GM21619 (cell line): ENCODE measurements at regions not wholly inside any gene's neighbourhood (a gene's known extent, or its start where the extent isn't known, plus 50 kb on each side); places are given as distances from the start of the nearest gene placed in this dataset.

ENCODE experiments used
- ATAC-seq: cut with Tn5 transposase; IDR thresholded peaks from one replicate; pipeline ENCODE4 v1.9.1; 2021; ENCODE audit not compliant: unreplicated experiment

- ATAC-seq = no peak
These were observed 233.8 kb upstream of the JUN start for GRCh38 chr1:59017501-59018231.

DNA sequence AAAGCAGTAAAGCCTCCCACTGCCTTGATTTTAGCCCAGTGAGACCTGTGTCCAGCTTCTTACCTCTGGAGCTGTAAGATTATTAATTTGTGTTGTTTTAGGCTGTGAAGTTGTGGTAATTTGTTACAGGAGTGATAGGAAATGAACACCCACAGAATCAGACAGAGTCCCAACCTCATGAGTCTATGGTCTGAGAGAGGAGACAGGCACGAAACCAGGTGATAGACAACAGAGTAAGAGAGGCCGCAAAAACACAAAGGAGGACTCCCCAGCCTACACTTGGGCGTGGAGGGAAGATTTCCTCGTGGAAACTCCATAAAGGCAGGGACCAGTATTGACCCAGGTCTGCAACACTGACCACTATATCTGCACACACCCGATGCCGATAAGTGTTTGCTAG is 234.6 kb upstream of the JUN start:
- ATAC-seq = no peak

DNA sequence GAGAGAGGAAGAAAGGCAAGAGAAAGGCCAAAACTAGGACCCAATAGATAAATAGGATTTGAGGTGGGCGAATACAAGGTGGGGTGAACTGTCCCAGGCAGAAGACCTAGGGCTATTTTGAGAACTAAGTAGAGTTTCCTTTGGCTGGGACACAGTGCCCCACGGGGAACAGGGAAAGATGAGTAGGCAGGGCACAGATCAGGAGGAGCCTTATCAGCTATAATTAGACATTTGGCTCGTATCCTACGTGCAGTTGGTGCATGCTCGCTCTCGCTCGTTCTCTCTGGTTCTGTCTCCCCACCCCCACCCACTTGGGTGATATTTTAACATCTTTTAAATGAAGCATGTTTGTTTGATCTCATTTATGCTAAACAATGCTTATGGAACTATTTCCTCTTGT is 235.0 kb upstream of the JUN start:
- ATAC-seq = no peak

- peak; percentile 95 for ATAC-seq
These were observed 236.5 kb upstream of the JUN start for GRCh38 chr1:59020151-59020997.

DNA sequence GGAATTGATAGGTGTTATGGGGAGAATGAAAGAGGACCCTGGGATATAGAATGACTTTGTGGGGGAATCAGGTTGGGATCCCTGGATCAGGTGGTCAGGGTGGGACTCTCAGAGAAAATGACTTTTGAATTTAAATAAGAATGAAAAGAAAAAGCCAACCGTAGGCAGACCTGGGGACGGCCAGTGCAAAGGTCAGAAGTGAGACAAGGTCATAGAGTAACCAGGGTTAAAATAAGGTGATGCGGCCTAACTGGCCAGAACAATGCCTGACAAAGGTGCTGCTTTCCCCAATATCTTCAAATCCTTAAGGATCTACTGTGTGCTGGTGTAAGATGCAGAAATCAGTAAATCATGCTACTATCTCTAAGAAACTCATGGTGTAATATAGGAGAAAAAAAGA is 238.4 kb upstream of the JUN start:
- ATAC-seq = no peak

DNA sequence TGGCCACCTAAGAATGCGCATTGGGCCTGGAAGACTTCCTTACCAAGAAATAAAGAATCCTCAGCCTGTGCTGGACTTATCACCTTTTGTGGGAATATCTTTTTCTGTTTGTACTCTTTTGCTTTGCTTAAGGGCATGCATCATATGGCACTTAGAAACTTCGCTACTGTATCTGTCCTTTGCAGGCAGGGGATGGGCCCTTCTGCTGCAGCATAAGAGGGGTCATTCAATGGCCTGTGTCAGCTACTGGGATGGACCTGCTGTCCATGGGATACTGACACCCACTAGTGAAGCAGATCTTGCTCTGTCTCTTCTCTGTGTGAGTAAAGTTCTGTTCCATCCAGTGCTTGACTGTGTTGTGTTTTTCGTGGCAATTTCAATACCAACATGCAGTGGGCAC is 239.0 kb upstream of the JUN start:
- ATAC-seq = no peak

DNA sequence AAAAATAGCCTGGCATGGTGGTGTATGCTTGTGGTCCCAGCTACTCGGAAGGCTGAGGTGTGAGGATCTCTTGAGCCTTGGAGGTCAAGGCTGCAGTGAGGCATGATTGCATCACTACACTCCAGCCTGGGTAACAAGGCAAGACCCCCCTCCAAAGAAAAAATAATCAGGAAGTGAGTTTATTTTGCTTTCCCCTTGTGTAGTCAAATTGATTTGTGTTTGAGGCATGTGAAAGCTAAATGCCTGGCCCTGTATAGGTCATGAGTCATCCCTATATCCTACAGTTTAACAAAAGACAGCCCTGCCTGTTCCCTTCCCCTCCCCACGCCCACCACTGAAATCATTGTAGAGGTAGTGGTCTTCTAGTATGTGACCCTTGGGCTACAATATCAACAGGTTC is 241.4 kb upstream of the JUN start:
- ATAC-seq = no peak

- peak; percentile 91 for ATAC-seq
These were observed 242.1 kb upstream of the JUN start for GRCh38 chr1:59025898-59026426.

- peak; percentile 17 for ATAC-seq
These were observed 242.7 kb upstream of the JUN start for GRCh38 chr1:59026472-59026948.

- ATAC-seq = no peak
These were observed 243.3 kb upstream of the JUN start for GRCh38 chr1:59027177-59027576.

DNA sequence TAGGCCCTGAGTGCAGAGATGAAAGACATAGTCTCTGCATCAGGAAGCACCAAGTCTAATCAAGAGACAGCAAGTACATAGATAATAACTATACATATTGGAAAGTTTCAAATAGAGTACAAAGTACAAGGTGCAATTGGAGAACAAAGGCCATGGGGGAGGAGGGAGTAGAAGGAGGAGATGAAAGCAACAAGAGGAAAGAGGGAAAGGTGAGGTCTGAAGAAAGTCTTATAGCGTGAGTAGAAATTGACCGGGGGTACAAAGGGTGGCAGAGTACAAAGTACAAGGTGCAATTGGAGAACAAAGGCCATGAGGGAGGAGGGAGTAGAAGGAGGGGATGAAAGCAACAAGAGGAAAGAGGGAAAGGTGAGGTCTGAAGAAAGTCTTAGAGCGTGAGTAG is 244.2 kb upstream of the JUN start:
- no peak for ATAC-seq

GRCh38 chr1:59029411-59030167 is 245.7 kb upstream of the JUN start:
- no peak for ATAC-seq

GRCh38 chr1:59032228-59032627 is 248.4 kb upstream of the JUN start:
- ATAC-seq = no peak

DNA sequence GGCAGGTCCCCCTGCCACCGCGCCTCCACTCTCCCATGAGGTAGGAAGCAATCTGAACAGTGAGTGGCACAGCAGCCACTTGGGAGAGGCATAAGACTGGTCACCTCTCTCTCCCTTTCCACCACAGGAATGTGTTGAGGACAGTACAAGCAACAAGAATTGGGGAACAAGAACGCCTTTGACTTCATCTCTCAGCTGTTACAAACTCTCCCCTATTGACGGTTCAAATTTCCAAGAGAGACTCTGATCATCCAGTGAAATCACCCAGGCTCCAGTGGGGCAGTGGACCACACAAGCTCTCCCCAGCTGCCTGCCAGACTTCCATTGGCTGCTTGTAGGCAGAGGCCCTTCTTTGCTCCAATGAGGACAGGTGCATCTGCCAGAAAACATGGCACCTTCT is 249.9 kb upstream of the JUN start:
- no peak for ATAC-seq

GRCh38 chr1:59034925-59035324 is 251.1 kb upstream of the JUN start:
- ATAC-seq = no peak

GRCh38 chr1:59039551-59039950 is 255.7 kb upstream of the JUN start:
- no peak for ATAC-seq

- ATAC-seq = no peak
These were observed 256.4 kb upstream of the FGGY start for GRCh38 chr1:59040486-59040885.

DNA sequence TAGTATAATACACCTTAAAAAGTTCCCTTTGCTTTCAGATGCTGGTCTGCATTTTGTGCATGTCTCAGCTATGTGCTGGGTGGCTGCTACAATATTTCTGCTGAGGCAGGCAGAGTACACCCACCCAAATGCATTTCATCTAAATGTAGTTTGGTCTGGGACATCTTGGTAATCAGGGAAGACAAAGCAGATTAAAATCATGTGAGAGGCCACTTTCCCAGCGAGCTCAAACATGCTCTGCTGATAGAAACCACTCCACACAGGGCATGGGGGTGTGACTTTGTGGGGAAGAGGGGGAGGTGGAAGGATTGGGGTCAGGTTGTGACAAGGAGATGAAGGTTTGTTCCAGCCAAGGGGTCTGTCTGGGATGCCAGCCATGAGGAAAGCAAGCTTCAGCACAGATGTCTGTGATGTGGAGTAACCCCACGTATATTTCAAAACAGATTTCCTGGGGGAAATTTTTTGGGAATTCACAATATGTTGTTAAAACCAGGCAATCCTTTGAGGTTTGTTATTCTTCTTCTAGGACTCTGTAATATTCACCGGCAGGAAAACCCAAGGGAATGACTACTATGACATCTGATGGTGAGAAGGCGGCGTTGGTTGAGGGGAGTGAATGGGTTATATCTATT is 255.1 kb upstream of the FGGY start:
- no peak for ATAC-seq

- no peak for ATAC-seq
These were observed 253.1 kb upstream of the FGGY start for GRCh38 chr1:59043796-59044195.

DNA sequence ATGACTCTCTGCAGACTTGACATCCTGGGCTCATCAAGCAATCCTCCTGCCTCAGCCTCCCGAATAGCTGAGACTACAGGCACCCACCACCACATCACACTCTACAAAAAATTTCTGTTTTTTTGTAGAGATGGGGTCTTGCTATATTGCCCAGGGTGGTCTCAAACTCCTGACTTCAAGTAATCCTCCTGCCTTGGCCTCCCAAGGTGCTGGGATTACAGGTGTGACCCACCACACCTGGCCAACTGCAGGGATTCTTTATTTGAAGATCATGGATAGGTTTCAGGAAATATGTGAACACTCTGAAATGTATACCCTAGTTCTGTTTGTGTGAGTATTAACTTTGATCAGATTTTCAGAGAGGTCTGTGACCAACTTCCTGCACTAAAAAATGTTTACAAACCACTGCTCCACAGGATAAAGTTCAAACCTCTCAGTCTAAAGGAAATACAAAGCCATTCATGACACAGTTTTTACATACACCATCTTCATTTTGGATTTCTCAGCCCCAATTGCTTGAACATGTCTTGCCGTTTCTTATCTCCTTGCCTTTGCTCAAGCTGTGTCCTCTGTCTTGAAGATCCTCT is 252.3 kb upstream of the FGGY start:
- ATAC-seq = no peak

DNA sequence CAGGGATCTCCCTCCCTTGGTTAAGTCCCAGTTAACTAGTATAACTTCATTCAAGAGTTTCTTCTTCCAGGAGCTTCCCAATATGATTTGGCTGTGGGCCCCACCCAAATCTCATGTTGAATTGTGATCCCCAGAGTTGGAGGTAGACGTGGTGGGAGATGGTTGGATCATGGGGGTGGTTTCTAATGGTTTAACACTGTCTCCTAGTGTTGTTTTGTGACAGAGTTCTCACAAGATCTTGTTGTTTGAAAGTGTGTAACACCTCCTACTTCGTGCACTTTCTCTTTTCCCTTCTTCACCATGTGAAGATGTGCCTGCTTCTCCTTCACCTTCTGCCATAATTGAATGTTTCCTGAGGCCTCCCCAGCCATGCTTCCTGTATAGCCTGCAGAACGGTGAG is 251.8 kb upstream of the FGGY start:
- ATAC-seq = no peak
